GM06990 (cell line): ENCODE measurements at regions not wholly inside any gene's neighbourhood (a gene's known extent, or its start where the extent isn't known, plus 50 kb on each side); places are given as distances from the start of the nearest gene placed in this dataset.

Experiments
- DNase-seq: peaks from one replicate; pipeline ENCODE4 v3.0.0-alpha.2; 2011; ENCODE audit not compliant: insufficient read length; ENCODE audit errors: extremely low read depth
- H3K27me3 ChIP-seq: replicated peaks from 2 replicates; pipeline ENCODE4 v1.6.0; 2011; ENCODE audit warnings: low read length; ENCODE audit not compliant: control insufficient read depth, insufficient read depth
- H3K36me3 ChIP-seq: 2 replicates; pipeline ENCODE4 v1.5.1; 2011; ENCODE audit warnings: low read length; ENCODE audit not compliant: control insufficient read depth, insufficient read depth
- H3K4me3 ChIP-seq: replicated peaks from 2 replicates; pipeline ENCODE4 v1.5.1; 2011; ENCODE audit warnings: low read depth, mild to moderate bottlenecking, control low read depth, low read length
- TF ChIP-seq, protein P1 (sequence below): IDR thresholded peaks from 2 replicates; pipeline ENCODE4 v1.5.1; 2011; ENCODE audit warnings: low read length, control low read depth, mild to moderate bottlenecking, inconsistent platforms; ENCODE audit not compliant: insufficient read depth, poor library complexity, severe bottlenecking

DNA sequence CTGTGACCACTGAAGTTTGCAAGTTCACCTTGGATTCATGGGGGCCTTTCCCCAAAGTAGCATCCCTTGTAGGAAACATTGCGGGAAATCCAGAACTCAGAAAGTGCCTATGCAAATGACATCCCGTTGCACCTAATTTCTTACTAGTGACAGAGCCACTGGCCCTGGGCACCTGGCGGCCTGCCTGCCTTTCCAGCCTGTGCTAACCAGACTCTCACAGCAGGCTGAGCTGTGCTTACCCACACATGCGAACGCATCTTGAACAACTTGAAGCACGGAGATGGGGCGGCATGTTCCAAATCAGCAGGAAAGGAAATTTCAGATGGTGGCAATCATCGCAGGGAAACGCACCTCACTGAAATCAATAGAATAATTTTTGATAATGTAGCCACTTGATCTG is 405.8 kb downstream of the TMEM182 start:
- no peak overlapping the region for H3K4me3 ChIP-seq
- no peak for DNase-seq
- H3K27me3 ChIP-seq: no peaks in the 10 kb centered on the region; the same call in 1 of the 2 replicates
- TF ChIP-seq, protein P1, sequence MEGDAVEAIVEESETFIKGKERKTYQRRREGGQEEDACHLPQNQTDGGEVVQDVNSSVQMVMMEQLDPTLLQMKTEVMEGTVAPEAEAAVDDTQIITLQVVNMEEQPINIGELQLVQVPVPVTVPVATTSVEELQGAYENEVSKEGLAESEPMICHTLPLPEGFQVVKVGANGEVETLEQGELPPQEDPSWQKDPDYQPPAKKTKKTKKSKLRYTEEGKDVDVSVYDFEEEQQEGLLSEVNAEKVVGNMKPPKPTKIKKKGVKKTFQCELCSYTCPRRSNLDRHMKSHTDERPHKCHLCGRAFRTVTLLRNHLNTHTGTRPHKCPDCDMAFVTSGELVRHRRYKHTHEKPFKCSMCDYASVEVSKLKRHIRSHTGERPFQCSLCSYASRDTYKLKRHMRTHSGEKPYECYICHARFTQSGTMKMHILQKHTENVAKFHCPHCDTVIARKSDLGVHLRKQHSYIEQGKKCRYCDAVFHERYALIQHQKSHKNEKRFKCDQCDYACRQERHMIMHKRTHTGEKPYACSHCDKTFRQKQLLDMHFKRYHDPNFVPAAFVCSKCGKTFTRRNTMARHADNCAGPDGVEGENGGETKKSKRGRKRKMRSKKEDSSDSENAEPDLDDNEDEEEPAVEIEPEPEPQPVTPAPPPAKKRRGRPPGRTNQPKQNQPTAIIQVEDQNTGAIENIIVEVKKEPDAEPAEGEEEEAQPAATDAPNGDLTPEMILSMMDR: no peak
- no peaks in the 10 kb centered on the region for H3K36me3 ChIP-seq

DNA sequence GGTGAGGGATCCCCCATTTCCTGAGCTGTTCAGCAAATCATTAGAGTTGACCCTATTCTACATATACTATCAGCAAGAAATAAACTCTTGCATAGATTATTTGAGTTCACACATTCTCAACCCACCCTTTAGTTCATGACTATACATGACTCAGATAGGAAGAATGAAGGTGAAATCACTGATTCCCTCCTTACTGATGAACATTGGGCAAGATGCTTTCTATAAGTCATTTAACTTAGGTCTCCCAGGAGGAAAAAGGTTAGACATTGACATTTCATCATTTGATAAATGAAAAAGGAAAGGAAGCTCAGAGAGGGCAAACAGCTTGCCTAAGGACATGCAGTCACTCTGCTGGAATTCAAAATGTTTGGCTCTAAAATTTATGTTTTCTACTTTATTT is 408.0 kb downstream of the TMEM182 start:
- DNase-seq: no peak
- Histone ChIP-seq H3K36me3 (no peaks in the 10 kb centered on the region), H3K27me3 (no peaks in the 10 kb centered on the region; the same call in 1 of the 2 replicates), H3K4me3 (no peak overlapping the region)
- TF ChIP-seq, protein P1: no peak

- no peak for DNase-seq
- Histone ChIP-seq H3K4me3 (no peak overlapping the region), H3K27me3 (no peaks in the 10 kb centered on the region), H3K36me3 (no peaks in the 10 kb centered on the region)
- TF ChIP-seq, protein P1: no peak
Measured at GRCh38 chr2:103172821-103173220, 411.0 kb downstream of the TMEM182 start.

DNA sequence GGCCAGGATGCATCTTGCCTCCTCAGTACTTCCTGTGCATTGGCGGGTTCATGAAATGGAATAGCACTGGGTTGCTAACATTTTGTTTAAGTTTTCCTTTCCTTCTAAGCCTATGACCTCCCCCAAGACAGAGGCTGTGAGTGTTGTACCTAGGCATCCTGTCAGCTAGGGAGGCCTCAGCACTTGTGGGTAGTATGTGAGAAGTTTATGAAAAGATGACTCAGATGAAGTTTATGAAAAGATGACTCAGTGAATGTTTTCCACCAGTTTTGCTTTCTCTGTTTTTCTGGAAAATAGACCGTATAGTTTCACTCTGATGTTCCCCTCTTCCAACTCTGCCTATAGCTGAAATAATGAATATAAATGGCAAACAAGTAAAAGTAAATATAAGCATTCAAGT is 412.9 kb downstream of the TMEM182 start:
- H3K4me3 ChIP-seq: no peak overlapping the region
- no peaks in the 10 kb centered on the region for H3K36me3 ChIP-seq
- no peak for DNase-seq
- H3K27me3 ChIP-seq: no peaks in the 10 kb centered on the region
- TF ChIP-seq, protein P1: no peak

DNA sequence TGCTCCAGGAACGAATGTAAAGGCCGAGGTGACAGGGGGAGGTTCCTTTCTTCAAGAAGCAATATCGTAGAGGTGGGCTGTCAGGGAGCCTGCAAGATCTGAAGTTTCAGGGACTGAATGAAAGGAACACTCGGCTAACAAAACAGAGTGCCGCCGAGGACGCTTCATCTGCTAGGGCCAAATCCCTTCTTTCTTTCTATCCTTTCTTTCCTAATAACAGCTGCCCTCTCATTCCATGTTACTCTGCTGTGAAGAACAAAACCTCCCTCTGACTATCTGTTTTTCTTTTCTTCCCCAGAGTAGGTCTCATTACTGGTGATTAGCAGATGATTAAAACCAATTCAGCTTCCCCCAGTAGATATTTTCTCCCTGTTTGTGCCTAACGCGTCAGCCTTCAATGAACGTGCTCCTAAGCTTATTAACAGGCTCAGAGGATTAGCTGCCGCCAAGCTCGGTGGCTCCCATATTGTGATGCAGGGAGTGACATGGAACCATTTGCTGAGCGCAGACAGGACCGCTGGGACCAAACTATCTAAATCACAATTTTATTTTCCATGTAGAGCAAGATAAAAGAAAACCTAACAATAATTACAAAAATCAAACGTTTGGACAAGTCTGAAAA is 414.6 kb downstream of the TMEM182 start:
- TF ChIP-seq, protein P1: no peak
- H3K4me3 ChIP-seq: no peak overlapping the region
- DNase-seq: no peak
- H3K36me3 ChIP-seq: no peaks in the 10 kb centered on the region
- no peaks in the 10 kb centered on the region for H3K27me3 ChIP-seq

DNA sequence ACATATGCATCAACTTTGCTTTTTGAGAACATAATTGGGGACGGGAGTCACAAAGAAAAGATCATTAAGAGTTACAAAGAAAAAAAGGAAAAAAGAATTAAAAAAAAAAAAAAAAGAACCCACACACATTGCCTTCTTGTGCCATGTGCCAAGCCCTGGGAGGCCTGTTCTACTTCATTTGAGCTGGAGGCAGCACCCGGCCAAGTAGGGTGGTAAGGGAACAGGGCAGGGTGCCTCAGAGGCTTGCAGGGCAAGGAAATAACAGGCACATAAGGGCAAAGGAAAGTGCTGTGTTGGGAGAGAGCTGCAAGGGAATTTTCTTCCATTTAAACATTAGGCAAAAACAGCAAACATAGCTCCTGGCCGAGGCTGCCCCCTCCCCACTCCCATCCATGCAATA is 418.0 kb downstream of the TMEM182 start:
- Histone ChIP-seq H3K36me3 (no peaks in the 10 kb centered on the region), H3K27me3 (no peaks in the 10 kb centered on the region), H3K4me3 (no peak overlapping the region)
- TF ChIP-seq, protein P1: no peak
- DNase-seq: no peak
